Central memory CD4-positive, alpha-beta T cell (primary cell): ENCODE measurements at regions not wholly inside any gene's neighbourhood (a gene's known extent, or its start where the extent isn't known, plus 50 kb on each side); places are given as distances from the start of the nearest gene placed in this dataset.
"Not testable (repeated sequence)": the region's sequence is repeated elsewhere in the genome, so short reads cannot be mapped to it uniquely, and the experiment has no call there.

Experiments used
- DNase-seq: peaks from one replicate; pipeline ENCODE4 v3.0.0; 2022

- DNase-seq, result no peak
Observed at GRCh38 chr3:10707400-10708215, 108.4 kb upstream of the SLC6A11 start.

- no peak for DNase-seq
Observed at GRCh38 chr3:10708216-10708893, 107.7 kb upstream of the SLC6A11 start.

- no peak for DNase-seq
Observed at GRCh38 chr3:10709110-10709781, 106.8 kb upstream of the SLC6A11 start.

DNA sequence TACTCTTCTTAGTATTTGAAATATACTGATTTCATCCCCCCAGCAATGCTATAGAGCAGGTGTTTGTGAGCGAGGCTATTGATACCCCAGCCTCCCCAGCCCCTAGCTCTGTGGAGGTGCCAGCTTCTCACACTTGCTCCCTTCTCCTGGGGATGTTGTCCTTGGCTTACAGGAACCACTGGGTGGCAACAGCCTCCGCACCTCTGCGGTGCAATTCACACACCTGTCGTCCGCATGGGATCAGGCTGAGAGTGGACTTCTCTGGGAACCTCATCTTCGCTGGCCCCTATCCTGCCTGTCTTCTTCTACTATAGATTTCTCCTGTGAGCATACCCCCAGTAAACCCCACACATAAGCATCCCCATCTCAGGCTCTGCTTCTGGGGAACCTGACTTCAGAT lies 103.9 kb upstream of the SLC6A11 start:
- no peak for DNase-seq

- DNase-seq, result no peak
Observed at GRCh38 chr3:10713656-10714055, 102.4 kb upstream of the SLC6A11 start.

DNA sequence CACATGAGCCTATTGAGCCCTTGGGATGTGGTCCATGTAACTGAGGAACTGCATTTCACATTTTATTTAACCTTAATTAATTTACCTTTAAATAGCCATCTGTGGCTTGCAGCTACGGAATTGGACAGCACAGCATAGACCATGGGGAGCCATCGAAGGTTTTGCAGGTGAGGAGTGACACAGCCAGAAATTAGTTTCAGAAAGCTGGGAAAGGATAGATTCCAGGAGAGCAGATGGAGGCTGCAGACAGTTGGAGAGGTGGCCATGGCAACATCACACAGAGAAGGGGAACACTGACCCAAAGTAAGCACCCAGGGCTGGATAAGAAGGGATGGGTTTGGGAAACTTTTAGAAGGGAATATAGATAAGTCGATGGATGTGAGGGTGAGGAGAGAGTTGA lies 100.1 kb upstream of the SLC6A11 start:
- DNase-seq, result no peak

- DNase-seq, result no peak
Observed at GRCh38 chr3:10716964-10717363, 99.1 kb upstream of the SLC6A11 start.

DNA sequence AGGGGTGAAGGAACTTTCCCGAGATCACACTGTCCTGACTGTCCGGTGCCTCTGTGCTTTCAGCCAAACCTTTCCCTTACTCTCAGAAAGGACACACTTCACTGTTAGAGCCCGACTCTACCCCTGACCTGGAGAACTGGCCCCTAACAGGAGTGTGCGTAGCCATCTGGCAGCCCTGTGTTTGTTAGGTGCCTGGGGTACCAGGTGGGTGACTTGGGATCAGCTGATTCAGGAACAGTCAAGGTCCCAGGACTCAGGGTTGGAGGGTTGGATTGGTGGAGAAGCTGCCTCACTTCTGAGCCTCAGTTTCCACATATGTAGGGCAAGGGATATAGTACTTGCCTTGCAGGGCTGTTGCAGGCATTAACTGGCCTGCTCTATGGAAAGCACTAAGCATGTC lies 98.3 kb upstream of the SLC6A11 start:
- DNase-seq, result no peak

GRCh38 chr3:10721101-10721500 lies 94.9 kb upstream of the SLC6A11 start:
- no peak for DNase-seq

DNA sequence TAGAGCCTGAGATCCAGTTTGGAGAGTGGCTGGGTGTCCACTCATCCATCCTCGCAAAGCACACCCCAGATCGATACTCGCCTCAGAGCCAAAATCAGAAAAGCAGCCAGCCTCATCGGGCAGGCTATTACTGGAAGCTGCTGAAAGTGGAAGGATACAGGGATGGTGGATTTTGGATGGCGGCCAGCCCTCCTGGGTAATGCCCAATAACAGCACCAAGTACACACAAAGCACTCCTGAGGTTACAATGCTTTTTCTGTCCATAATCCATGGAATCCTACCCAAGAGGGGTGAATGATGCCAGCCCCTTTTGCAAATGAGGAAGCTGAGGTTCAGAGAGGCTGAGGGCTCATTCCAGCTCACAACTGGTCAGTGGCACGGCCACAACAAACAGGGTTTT lies 93.1 kb upstream of the SLC6A11 start:
- DNase-seq, result no peak

DNA sequence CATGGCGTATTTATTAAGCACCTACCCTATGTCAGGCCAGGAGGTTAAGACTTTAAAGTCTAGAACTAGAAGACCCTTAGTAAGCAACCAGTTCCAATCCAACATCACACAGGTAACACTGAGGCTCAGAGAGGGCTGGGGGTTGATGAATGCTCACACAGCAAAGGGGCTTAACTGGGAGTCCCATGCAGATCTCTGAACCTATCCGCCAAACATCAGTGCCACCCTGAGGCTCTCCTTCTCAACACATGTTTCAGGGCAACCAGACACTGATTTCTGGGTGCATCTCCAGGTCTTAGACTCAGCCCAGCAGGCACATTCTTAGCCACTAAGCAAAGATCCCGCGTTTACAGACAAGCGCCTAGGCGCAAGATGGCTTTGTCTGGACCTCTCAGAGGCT lies 92.0 kb upstream of the SLC6A11 start:
- no peak for DNase-seq

- DNase-seq, result no peak
Observed at GRCh38 chr3:10725067-10725466, 91.0 kb upstream of the SLC6A11 start.

GRCh38 chr3:10725846-10726245 lies 90.2 kb upstream of the SLC6A11 start:
- DNase-seq, result no peak

DNA sequence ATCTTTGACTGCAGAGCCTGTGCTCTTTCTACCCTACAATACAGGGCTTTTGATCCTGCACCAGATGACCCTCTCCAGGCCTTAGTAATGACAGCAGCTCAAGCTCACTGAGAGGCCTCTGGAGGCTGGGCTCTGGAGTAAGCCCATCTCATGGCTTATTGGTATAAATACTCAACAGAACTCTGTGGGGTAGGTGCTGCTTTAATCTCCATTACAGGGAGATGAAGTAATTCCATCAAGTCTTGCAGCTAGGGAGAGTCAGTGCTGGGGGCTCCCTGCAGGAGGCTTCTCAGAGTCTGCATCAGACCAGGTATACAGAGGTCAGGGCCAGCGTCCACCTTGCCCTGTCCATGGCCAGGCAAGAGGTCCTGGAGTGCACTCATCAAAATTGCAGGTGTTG lies 89.2 kb upstream of the SLC6A11 start:
- no peak for DNase-seq

- no peak for DNase-seq
Observed at GRCh38 chr3:10729439-10729838, 86.6 kb upstream of the SLC6A11 start.

GRCh38 chr3:10732292-10732691 lies 83.7 kb upstream of the SLC6A11 start:
- DNase-seq, result no peak

GRCh38 chr3:10733297-10733696 lies 82.7 kb upstream of the SLC6A11 start:
- DNase-seq, result no peak

GRCh38 chr3:10736444-10736843 lies 79.6 kb upstream of the SLC6A11 start:
- DNase-seq, result not testable (repeated sequence)

- no peak for DNase-seq
Observed at GRCh38 chr3:10737785-10738184, 78.2 kb upstream of the SLC6A11 start.

DNA sequence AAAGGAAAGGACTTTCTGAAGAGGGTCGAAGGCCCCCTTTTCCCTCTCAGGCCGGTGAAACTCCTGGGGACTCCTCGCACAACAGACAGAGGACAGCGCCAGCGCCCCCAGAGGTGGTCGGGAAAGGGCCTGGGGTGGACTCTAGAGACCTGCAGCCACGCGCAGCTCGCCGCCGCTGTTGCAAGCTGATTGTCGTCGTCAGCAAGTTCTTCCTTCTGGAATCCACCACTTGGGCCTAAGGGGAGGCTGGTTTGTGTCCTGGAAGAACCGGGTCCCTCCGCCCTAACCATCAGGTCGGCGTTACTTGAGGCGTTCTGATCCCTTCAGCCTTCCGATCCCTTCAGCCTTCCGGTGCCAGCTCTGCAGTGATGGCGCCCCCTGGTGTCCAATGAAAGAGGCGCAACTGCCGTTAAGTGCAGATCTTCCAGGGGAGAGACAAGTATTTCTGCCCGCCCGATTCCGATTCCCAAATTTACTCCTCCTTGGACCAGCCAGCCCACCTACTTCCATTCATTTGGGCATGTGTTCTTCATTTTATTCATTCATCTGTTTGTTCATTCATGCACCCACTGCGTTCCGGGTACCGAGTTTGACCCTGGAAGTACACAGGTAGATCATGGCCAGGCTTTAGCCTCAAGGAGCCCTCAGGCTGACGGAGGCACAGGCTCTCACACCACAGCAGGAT lies 77.2 kb upstream of the SLC6A11 start:
- DNase-seq, result peak; percentile 56

GRCh38 chr3:10740954-10741353 lies 75.1 kb upstream of the SLC6A11 start:
- no peak for DNase-seq

DNA sequence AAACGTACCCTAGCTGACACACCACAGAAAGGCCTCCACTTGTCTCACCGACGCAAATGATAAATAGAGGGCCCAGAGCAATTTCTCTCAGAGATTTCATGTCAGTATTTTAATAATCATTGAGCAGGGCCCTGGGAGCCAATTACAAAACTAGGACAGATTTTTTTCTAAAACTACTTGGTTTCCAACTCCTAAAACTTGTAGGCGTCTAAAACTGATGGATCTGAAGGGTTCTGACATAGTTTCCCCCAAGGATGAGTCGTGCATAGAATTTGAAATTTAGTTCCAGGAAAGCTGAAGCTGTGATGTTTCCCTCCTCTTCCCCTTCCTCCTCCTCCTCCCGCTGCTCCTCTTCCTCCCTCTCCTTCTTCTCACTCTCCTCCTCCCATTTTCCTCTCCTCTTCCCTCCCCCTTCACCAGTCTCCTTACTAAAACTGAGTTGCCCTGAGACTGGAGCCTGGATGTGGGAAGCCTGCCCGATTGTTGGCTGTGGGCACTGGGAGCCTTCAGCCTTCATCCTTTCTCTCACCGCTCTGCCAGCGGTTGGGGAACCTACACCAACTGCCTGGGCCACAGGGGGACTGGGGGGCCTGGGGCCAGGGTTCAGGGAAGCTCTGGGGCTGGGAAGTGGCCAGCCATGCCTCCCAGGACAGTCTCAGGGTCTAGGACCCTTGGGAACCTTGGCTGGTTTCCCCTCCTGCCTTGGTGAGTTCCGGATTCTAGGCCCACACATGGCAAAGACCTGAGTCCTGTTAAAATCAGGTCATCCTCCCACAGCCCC lies 73.9 kb upstream of the SLC6A11 start:
- DNase-seq, result no peak
